Esophagus muscularis mucosa (tissue), 4 donors: ENCODE measurements at regions not wholly inside any gene's neighbourhood (a gene's known extent, or its start where the extent isn't known, plus 50 kb on each side); places are given as distances from the start of the nearest gene placed in this dataset.

Experiments used
- DNase-seq: peaks from one replicate; pipeline ENCODE4 v3.0.0-alpha.2; 2017; ENCODE audit errors: extremely low spot score
- H3K27ac ChIP-seq, 4 donors: fragments of 200-600 bp; sonication (generic); replicated peaks in 1 of 4; 1 replicate in 3 of 4; 2 replicates in 1 of 4; pipeline ENCODE4 v1.5.1; 2016 to 2019; ENCODE audit warnings: mild to moderate bottlenecking in 1 of 4
- H3K27me3 ChIP-seq, 4 donors: fragments of 200-600 bp; sonication (generic); one replicate each; pipeline versions ENCODE4 v1.5.1 to v1.6.0; 2016 to 2019
- H3K36me3 ChIP-seq, 4 donors: fragments of 200-600 bp; sonication (generic); one replicate each; pipeline ENCODE4 v1.5.1; 2016 to 2019
- H3K4me1 ChIP-seq, 4 donors: fragments of 200-600 bp; sonication (generic); one replicate each; pipeline ENCODE4 v1.5.1; 2016 to 2019
- H3K4me3 ChIP-seq, 4 donors: fragments of 200-600 bp; sonication (generic); 1 replicate in 2 of 4; 2 replicates in 2 of 4; pipeline ENCODE4 v1.5.1; 2016 to 2019; ENCODE audit warnings: mild to moderate bottlenecking in 4 of 4, moderate library complexity in 1 of 4
- H3K9me3 ChIP-seq, 4 donors: fragments of 200-600 bp; sonication (generic); 1 replicate in 3 of 4; 2 replicates in 1 of 4; pipeline ENCODE4 v1.5.1; 2016 to 2019
- CTCF ChIP-seq, 3 experiments: fragments of 200-600 bp in 2 of 3; fragments of 450-650 bp in 1 of 3; sonication (generic) in 2 of 3; IDR thresholded peaks; one replicate each; pipeline ENCODE4 v1.5.1; 2017 to 2019; ENCODE audit warnings: antibody characterized with exemption in 3 of 3, mild to moderate bottlenecking in 2 of 3, moderate library complexity in 1 of 3
- EP300 ChIP-seq: sonication (generic); formaldehyde crosslinking; IDR thresholded peaks from one replicate; pipeline ENCODE4 v1.6.1; 2017; ENCODE audit warnings: antibody characterized with exemption
- POLR2A ChIP-seq: fragments of 450-650 bp; IDR thresholded peaks from one replicate; pipeline ENCODE4 v1.6.1; 2017; ENCODE audit warnings: antibody characterized with exemption, moderate library complexity, mild to moderate bottlenecking, low read depth
- POLR2AphosphoS5 ChIP-seq, 2 donors: sonication (generic); formaldehyde crosslinking; IDR thresholded peaks; one replicate each; pipeline ENCODE4 v1.6.1; 2017; ENCODE audit warnings: antibody characterized with exemption in 2 of 2
- WGBS: methylation state at CpG from one replicate; pipeline ENCODE4 v1.1.5; 2018; 5-methylcytosine and 5-hydroxymethylcytosine counted together
- intact Hi-C: fragments of 100-400 bp; cut with DNase I; formaldehyde crosslinking; loops from one replicate; pipeline ENCODE4 v1.15.1; 2023

- Histone ChIP-seq H3K4me3 (no peak overlapping the region), H3K27ac (peak overlapping the region in 1 of 4 donors; percentile 74), H3K36me3 (no peaks in the 10 kb centered on the region), H3K27me3 (no peaks in the 10 kb centered on the region), H3K9me3 (no peaks in the 10 kb centered on the region), H3K4me1 (peaks cover 28 to 44% (median 41%) of the 10 kb centered on the region in 4 donors)
- WGBS, result 72% methylated on average over 1 of the region's 1 CpG
- intact Hi-C loops, result no loop called here
- no peak for DNase-seq
- no peak for TF ChIP-seq EP300
- TF ChIP-seq POLR2AphosphoS5 (IDR thresholded peaks at IDR 0.05), result no peak
- TF ChIP-seq CTCF (IDR thresholded peaks at IDR 0.05), result no peak
- no peak for TF ChIP-seq POLR2A
Measured at GRCh38 chr11:86153439-86153838, 84.6 kb upstream of the PICALM start.

GRCh38 chr11:86152901-86153300 lies 84.0 kb upstream of the PICALM start:
- no peaks in the 10 kb centered on the region for H3K9me3 ChIP-seq
- no peaks in the 10 kb centered on the region for H3K27me3 ChIP-seq
- H3K36me3 ChIP-seq, result no peaks in the 10 kb centered on the region
- DNase-seq, result no peak
- H3K4me3 ChIP-seq, result no peak overlapping the region
- 99% methylated on average over 2 of the region's 2 CpGs for WGBS
- no peak for TF ChIP-seq POLR2AphosphoS5 (IDR thresholded peaks at IDR 0.05)
- no peak for TF ChIP-seq CTCF (IDR thresholded peaks at IDR 0.05)
- peak overlapping the region in 2 of 4 donors; percentile 74 to 75 for H3K27ac ChIP-seq
- H3K4me1 ChIP-seq, result peaks cover 28 to 44% (median 41%) of the 10 kb centered on the region in 4 donors
- intact Hi-C loops, result no loop called here

GRCh38 chr11:86152006-86152862 lies 83.3 kb upstream of the PICALM start:
- DNase-seq, result no peak
- H3K4me3 ChIP-seq, result peak overlapping the region in 1 of 4 donors; percentile 5
- intact Hi-C loops, result no loop called here
- no peaks in the 10 kb centered on the region for H3K36me3 ChIP-seq
- peaks cover 28 to 44% (median 41%) of the 10 kb centered on the region in 4 donors for H3K4me1 ChIP-seq
- H3K9me3 ChIP-seq, result no peaks in the 10 kb centered on the region
- 9% methylated on average over 2 of the region's 2 CpGs for WGBS
- peak overlapping the region; percentile 74 to 83 (median 78) for H3K27ac ChIP-seq
- TF ChIP-seq EP300 (no peak), POLR2AphosphoS5 (IDR thresholded peaks at IDR 0.05) (no peak), CTCF (IDR thresholded peaks at IDR 0.05) (no peak), POLR2A (no peak)
- H3K27me3 ChIP-seq, result no peaks in the 10 kb centered on the region

- no peak for DNase-seq
- WGBS, result 17% methylated on average over 3 of the region's 3 CpGs
- peak overlapping the region; percentile 74 to 83 (median 78) for H3K27ac ChIP-seq
- H3K4me1 ChIP-seq, result peaks cover 28 to 44% (median 40%) of the 10 kb centered on the region in 4 donors
- TF ChIP-seq POLR2AphosphoS5 (IDR thresholded peaks at IDR 0.05), result no peak
- TF ChIP-seq CTCF (IDR thresholded peaks at IDR 0.05), result no peak
- no peak for TF ChIP-seq POLR2A
- TF ChIP-seq EP300, result no peak
- no peaks in the 10 kb centered on the region for H3K9me3 ChIP-seq
- no peaks in the 10 kb centered on the region for H3K27me3 ChIP-seq
- no peak overlapping the region for H3K4me3 ChIP-seq
- H3K36me3 ChIP-seq, result no peaks in the 10 kb centered on the region
- intact Hi-C loops, result loop anchor here (1.0 kb wide), 1 partner anchor 32 kb away; no protein-coding TSS in a partner anchor
Measured at GRCh38 chr11:86151174-86152005, 82.5 kb upstream of the PICALM start.
